GM08714 (cell line): ENCODE measurements at regions not wholly inside any gene's neighbourhood (a gene's known extent, or its start where the extent isn't known, plus 50 kb on each side); places are given as distances from the start of the nearest gene placed in this dataset.

Source experiments
- H3K4me3 ChIP-seq: fragments of 200-500 bp; sonication (Bioruptor generic); 2 replicates; pipeline ENCODE4 v1.5.1; 2014; ENCODE audit warnings: mild to moderate bottlenecking, low read length, inconsistent platforms
- ZNF274 ChIP-seq: IDR thresholded peaks from 2 replicates; pipeline ENCODE4 v1.6.1; 2012; ENCODE audit warnings: mild to moderate bottlenecking, low read depth, low read length

GRCh38 chr6:210778-211374, 81.4 kb upstream of the DUSP22 start:
- H3K4me3 ChIP-seq: no peak overlapping the region
- TF ChIP-seq ZNF274: no peak

GRCh38 chr6:211871-212497, 80.3 kb upstream of the DUSP22 start:
- TF ChIP-seq ZNF274: no peak
- no peak overlapping the region for H3K4me3 ChIP-seq

- H3K4me3 ChIP-seq: no peak overlapping the region
- TF ChIP-seq ZNF274: no peak
Observed at GRCh38 chr6:213284-213683, 79.0 kb upstream of the DUSP22 start.

GRCh38 chr6:214428-214827, 77.9 kb upstream of the DUSP22 start:
- TF ChIP-seq ZNF274: no peak

GRCh38 chr6:215335-216034, 76.8 kb upstream of the DUSP22 start:
- no peak for TF ChIP-seq ZNF274
- no peak overlapping the region for H3K4me3 ChIP-seq

More at GRCh38 chr6:214428-214827, 77.9 kb upstream of the DUSP22 start:
- H3K4me3 ChIP-seq: no peak overlapping the region

GRCh38 chr6:217048-217659, 75.1 kb upstream of the DUSP22 start:
- no peak for TF ChIP-seq ZNF274
- H3K4me3 ChIP-seq: no peak overlapping the region

- TF ChIP-seq ZNF274: no peak
- peak overlapping the region; percentile 0; the same call in 1 of the 2 replicates for H3K4me3 ChIP-seq
Observed at GRCh38 chr6:218153-219018, 73.9 kb upstream of the DUSP22 start.

GRCh38 chr6:219019-219570, 73.2 kb upstream of the DUSP22 start:
- TF ChIP-seq ZNF274: no peak
- H3K4me3 ChIP-seq: no peak overlapping the region; the same call in 1 of the 2 replicates

GRCh38 chr6:219641-220198, 72.6 kb upstream of the DUSP22 start:
- no peak overlapping the region; the same call in 1 of the 2 replicates for H3K4me3 ChIP-seq
- TF ChIP-seq ZNF274: no peak

GRCh38 chr6:220312-220711, 72.0 kb upstream of the DUSP22 start:
- TF ChIP-seq ZNF274: no peak
- H3K4me3 ChIP-seq: no peak overlapping the region

GRCh38 chr6:220721-221475, 71.4 kb upstream of the DUSP22 start:
- no peak for TF ChIP-seq ZNF274
- H3K4me3 ChIP-seq: peak overlapping the region; percentile 13; the same call in 1 of the 2 replicates

GRCh38 chr6:221531-222349, 70.5 kb upstream of the DUSP22 start:
- H3K4me3 ChIP-seq: peak overlapping the region; percentile 17; the same call in 1 of the 2 replicates

GRCh38 chr6:222468-222867, 69.8 kb upstream of the DUSP22 start:
- H3K4me3 ChIP-seq: no peak overlapping the region
- TF ChIP-seq ZNF274: no peak

More at GRCh38 chr6:221531-222349, 70.5 kb upstream of the DUSP22 start:
- TF ChIP-seq ZNF274: no peak
